ENCODE measurements at regions not wholly inside any gene's neighbourhood (a gene's known extent, or its start where the extent isn't known, plus 50 kb on each side); places are given as distances from the start of the nearest gene placed in this dataset.

DNA sequence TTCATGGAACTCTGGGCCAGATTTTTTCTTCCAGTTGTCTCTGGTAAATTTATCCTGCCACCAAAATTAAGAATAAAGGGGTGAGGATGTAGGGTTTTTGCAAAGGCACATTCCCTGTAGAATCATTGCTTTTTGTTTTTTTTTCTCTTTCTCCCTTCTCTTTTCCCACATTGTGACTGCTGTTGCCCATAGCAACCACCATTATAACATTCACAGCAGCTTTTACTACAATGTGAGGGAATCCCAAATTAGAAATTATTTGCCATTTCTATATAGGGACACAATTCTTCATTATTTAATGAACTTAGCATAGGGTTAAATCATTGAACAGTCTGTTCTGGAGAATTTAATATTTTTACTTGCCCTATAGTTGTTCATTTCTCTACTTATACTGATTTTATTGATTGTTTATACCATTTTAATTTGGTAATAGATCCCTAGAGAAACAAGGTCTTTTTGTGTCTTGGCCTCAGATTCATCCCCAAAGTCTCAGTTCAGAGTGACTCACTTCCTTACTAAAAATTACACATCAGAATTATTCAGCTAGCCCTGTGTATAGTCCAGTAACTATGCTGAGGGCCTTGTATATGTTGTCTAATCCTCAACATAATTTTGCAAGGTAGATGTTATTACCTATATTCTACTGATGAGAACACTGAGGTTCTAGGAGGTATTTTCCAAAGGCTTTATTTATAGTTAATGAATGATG lies 80.8 kb upstream of the ANK2 start:
- Histone ChIP-seq H3K9ac (ENCODE audit: control insufficient read depth, extremely low read depth, insufficient read depth, low read length) (no peak overlapping the region), H3K4me1 (ENCODE audit: control insufficient read depth, extremely low read depth, insufficient read depth, low read length) (no peaks in the 10 kb centered on the region), H3K9me3 (ENCODE audit: control insufficient read depth, low read depth, low read length) (no peaks in the 10 kb centered on the region), H4K20me1 (ENCODE audit: control insufficient read depth, extremely low read depth, insufficient read depth, low read length) (no peaks in the 10 kb centered on the region), H3K4me3 (ENCODE audit: control insufficient read depth in 2 of 3, extremely low read depth in 1 of 3, insufficient read depth in 2 of 3, low read depth in 1 of 3, low read length in 3 of 3) (no peak overlapping the region), H3K27ac (ENCODE audit: control insufficient read depth, insufficient read depth, low read length) (no peak overlapping the region), H3K27me3 (ENCODE audit: control insufficient read depth, extremely low read depth, insufficient read depth, low read length) (no peaks in the 10 kb centered on the region), H3K36me3 (ENCODE audit: control insufficient read depth in 2 of 2, extremely low read depth in 1 of 2, insufficient read depth in 2 of 2, low read length in 2 of 2) (no peaks in the 10 kb centered on the region), H3K9me1 (ENCODE audit: control insufficient read depth, extremely low read depth, insufficient read depth, low read length) (no peaks in the 10 kb centered on the region), H3K79me2 (ENCODE audit: control insufficient read depth, insufficient read depth, low read length) (no peaks in the 10 kb centered on the region), H2AFZ (ENCODE audit: control insufficient read depth, low read length) (no peak overlapping the region), H3K4me2 (ENCODE audit: control insufficient read depth, extremely low read depth, insufficient read depth, low read depth, low read length) (no peak overlapping the region)
- FAIRE-seq (no peak), DNase-seq (ENCODE audit: low read depth, low spot score) (no peak)
- dilution Hi-C loops (cut with MboI; ENCODE audit: extremely low pct_ligation_motif_present, low sequenced_read_pairs), result no loop called here
- TF ChIP-seq, protein P1, sequence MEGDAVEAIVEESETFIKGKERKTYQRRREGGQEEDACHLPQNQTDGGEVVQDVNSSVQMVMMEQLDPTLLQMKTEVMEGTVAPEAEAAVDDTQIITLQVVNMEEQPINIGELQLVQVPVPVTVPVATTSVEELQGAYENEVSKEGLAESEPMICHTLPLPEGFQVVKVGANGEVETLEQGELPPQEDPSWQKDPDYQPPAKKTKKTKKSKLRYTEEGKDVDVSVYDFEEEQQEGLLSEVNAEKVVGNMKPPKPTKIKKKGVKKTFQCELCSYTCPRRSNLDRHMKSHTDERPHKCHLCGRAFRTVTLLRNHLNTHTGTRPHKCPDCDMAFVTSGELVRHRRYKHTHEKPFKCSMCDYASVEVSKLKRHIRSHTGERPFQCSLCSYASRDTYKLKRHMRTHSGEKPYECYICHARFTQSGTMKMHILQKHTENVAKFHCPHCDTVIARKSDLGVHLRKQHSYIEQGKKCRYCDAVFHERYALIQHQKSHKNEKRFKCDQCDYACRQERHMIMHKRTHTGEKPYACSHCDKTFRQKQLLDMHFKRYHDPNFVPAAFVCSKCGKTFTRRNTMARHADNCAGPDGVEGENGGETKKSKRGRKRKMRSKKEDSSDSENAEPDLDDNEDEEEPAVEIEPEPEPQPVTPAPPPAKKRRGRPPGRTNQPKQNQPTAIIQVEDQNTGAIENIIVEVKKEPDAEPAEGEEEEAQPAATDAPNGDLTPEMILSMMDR (optimal IDR thresholded peaks at IDR 0.05 in 1 of 3, IDR thresholded peaks at IDR 0.05 in 1 of 3, conservative IDR thresholded peaks at IDR 0.05 in 1 of 3; ENCODE audit: extremely low read depth in 1 of 3, insufficient read depth in 2 of 3, low read length in 3 of 3), result no peak
- TF ChIP-seq EZH2 (IDR thresholded peaks at IDR 0.05; ENCODE audit: low read length), result no peak

GRCh38 chr4:112970903-112971302 lies 78.5 kb upstream of the ANK2 start:
- H4K20me1 ChIP-seq (ENCODE audit: control insufficient read depth, extremely low read depth, insufficient read depth, low read length), result no peaks in the 10 kb centered on the region
- no peak overlapping the region for H3K9ac ChIP-seq (ENCODE audit: control insufficient read depth, extremely low read depth, insufficient read depth, low read length)
- H3K9me3 ChIP-seq (ENCODE audit: control insufficient read depth, low read depth, low read length), result no peaks in the 10 kb centered on the region
- H3K4me3 ChIP-seq (ENCODE audit: control insufficient read depth in 2 of 3, extremely low read depth in 1 of 3, insufficient read depth in 2 of 3, low read depth in 1 of 3, low read length in 3 of 3), result no peak overlapping the region
- H3K36me3 ChIP-seq (ENCODE audit: control insufficient read depth in 2 of 2, extremely low read depth in 1 of 2, insufficient read depth in 2 of 2, low read length in 2 of 2), result no peaks in the 10 kb centered on the region
- H3K27me3 ChIP-seq (ENCODE audit: control insufficient read depth, extremely low read depth, insufficient read depth, low read length), result no peaks in the 10 kb centered on the region
- no peak overlapping the region for H2AFZ ChIP-seq (ENCODE audit: control insufficient read depth, low read length)
- H3K4me2 ChIP-seq (ENCODE audit: control insufficient read depth, extremely low read depth, insufficient read depth, low read depth, low read length), result no peak overlapping the region
- FAIRE-seq, result no peak
- no peak overlapping the region for H3K27ac ChIP-seq (ENCODE audit: control insufficient read depth, insufficient read depth, low read length)
- TF ChIP-seq, protein P1 (optimal IDR thresholded peaks at IDR 0.05 in 1 of 3, IDR thresholded peaks at IDR 0.05 in 1 of 3, conservative IDR thresholded peaks at IDR 0.05 in 1 of 3; ENCODE audit: extremely low read depth in 1 of 3, insufficient read depth in 2 of 3, low read length in 3 of 3), result no peak
- no peak for TF ChIP-seq EZH2 (IDR thresholded peaks at IDR 0.05; ENCODE audit: low read length)
- DNase-seq (ENCODE audit: low read depth, low spot score), result no peak
- H3K79me2 ChIP-seq (ENCODE audit: control insufficient read depth, insufficient read depth, low read length), result no peaks in the 10 kb centered on the region
- H3K4me1 ChIP-seq (ENCODE audit: control insufficient read depth, extremely low read depth, insufficient read depth, low read length), result no peaks in the 10 kb centered on the region
- dilution Hi-C loops (cut with MboI; ENCODE audit: extremely low pct_ligation_motif_present, low sequenced_read_pairs), result no loop called here
- no peaks in the 10 kb centered on the region for H3K9me1 ChIP-seq (ENCODE audit: control insufficient read depth, extremely low read depth, insufficient read depth, low read length)

Measured in keratinocyte (primary cell).